WTC11 (cell line): ENCODE measurements at regions not wholly inside any gene's neighbourhood (a gene's known extent, or its start where the extent isn't known, plus 50 kb on each side); places are given as distances from the start of the nearest gene placed in this dataset.

ENCODE experiments used
- ATAC-seq: fragments of 200-7000 bp; cut with Tn5 transposase; 2 replicates; pipeline ENCODE4 v1.10.0; 2021; ENCODE audit warnings: mild to moderate bottlenecking, moderate library complexity
- CTCF ChIA-PET: fragments of 300-600 bp; sonication (Branson Sonifier 250); formaldehyde crosslinking; loops from one replicate; lab custom pipeline; 2021; ENCODE audit warnings: antibody characterized with exemption; lab: Charles Lee
- POLR2A ChIA-PET: fragments of 350-600 bp; sonication (Branson Sonifier 250); formaldehyde crosslinking; loops from one replicate; lab custom pipeline; 2021; ENCODE audit warnings: antibody characterized with exemption; lab: Charles Lee
- DNase-seq: peaks from one replicate; pipeline ENCODE4 v3.0.0; 2021; ENCODE audit warnings: low spot score
- H3K27ac Mint-ChIP-seq: 2 replicates; pipeline ENCODE4 v1.8.0; 2021; ENCODE audit warnings: mixed read lengths
- H3K27me3 Mint-ChIP-seq: 2 replicates; pipeline ENCODE4 v1.8.0; 2021; ENCODE audit warnings: low read depth, mild to moderate bottlenecking, moderate library complexity, mixed read lengths
- H3K36me3 Mint-ChIP-seq: 2 replicates; pipeline ENCODE4 v1.8.0; 2021; ENCODE audit warnings: mixed read lengths
- H3K4me1 Mint-ChIP-seq: 2 replicates; pipeline ENCODE4 v1.8.0; 2022; ENCODE audit warnings: mixed read lengths
- H3K4me3 Mint-ChIP-seq: 2 replicates; pipeline ENCODE4 v1.8.0; 2021; ENCODE audit warnings: mild to moderate bottlenecking, moderate library complexity, mixed read lengths
- H3K9me3 Mint-ChIP-seq: 2 replicates; pipeline ENCODE4 v1.8.0; 2021; ENCODE audit warnings: mixed read lengths
- ATF2 ChIP-seq: sonication (generic); formaldehyde crosslinking; IDR thresholded peaks from 2 replicates; pipeline ENCODE4 v1.8.1; 2022; ENCODE audit warnings: low read depth, missing genetic modification reagents, borderline replicate concordance
- E2F1 ChIP-seq: sonication (generic); formaldehyde crosslinking; IDR thresholded peaks from 2 replicates; pipeline ENCODE4 v1.8.0; 2022; ENCODE audit warnings: mild to moderate bottlenecking, missing genetic modification reagents
- E2F5 ChIP-seq: sonication (generic); formaldehyde crosslinking; IDR thresholded peaks from 2 replicates; pipeline ENCODE4 v1.8.1; 2022; ENCODE audit warnings: mild to moderate bottlenecking, moderate library complexity, missing genetic modification reagents
- GTF2I ChIP-seq: fragments of 250-450 bp; sonication (Bioruptor Pico); conservative IDR thresholded peaks from 2 replicates; pipeline ENCODE4 v1.4.0; 2021; ENCODE audit warnings: mild to moderate bottlenecking
- HMGA2 ChIP-seq: fragments of 250-450 bp; sonication (Bioruptor Pico); IDR thresholded peaks from 2 replicates; pipeline ENCODE4 v1.4.0; 2021; ENCODE audit warnings: mild to moderate bottlenecking, moderate library complexity
- IRF1 ChIP-seq: sonication (generic); formaldehyde crosslinking; IDR thresholded peaks from 2 replicates; pipeline ENCODE4 v1.8.0; 2023; ENCODE audit warnings: missing genetic modification reagents
- MLX ChIP-seq: sonication (generic); formaldehyde crosslinking; IDR thresholded peaks from 2 replicates; pipeline ENCODE4 v1.8.1; 2023; ENCODE audit warnings: mild to moderate bottlenecking, missing genetic modification reagents, moderate library complexity
- MXD4 ChIP-seq: fragments of 250-450 bp; sonication (Bioruptor Pico); IDR thresholded peaks from 2 replicates; pipeline ENCODE4 v1.8.0; 2021; ENCODE audit warnings: mild to moderate bottlenecking, moderate library complexity, borderline replicate concordance
- NFYB ChIP-seq: sonication (generic); formaldehyde crosslinking; conservative IDR thresholded peaks from 2 replicates; pipeline ENCODE4 v1.8.0; 2022; ENCODE audit warnings: low read depth, missing genetic modification reagents
- NR2C2 ChIP-seq: sonication (generic); formaldehyde crosslinking; IDR thresholded peaks from 2 replicates; pipeline ENCODE4 v1.8.0; 2022; ENCODE audit warnings: mild to moderate bottlenecking, missing genetic modification reagents
- RORB ChIP-seq: fragments of 250-450 bp; sonication (Bioruptor Pico); IDR thresholded peaks from 2 replicates; pipeline ENCODE4 v1.9.0; 2021; ENCODE audit warnings: mild to moderate bottlenecking
- STAT6 ChIP-seq: sonication (generic); formaldehyde crosslinking; conservative IDR thresholded peaks from 2 replicates; pipeline ENCODE4 v1.8.1; 2023; ENCODE audit warnings: mild to moderate bottlenecking, low read depth, missing genetic modification reagents, moderate library complexity
- TEAD1 ChIP-seq: sonication (generic); formaldehyde crosslinking; IDR thresholded peaks from 2 replicates; pipeline ENCODE4 v1.8.0; 2022; ENCODE audit warnings: mild to moderate bottlenecking, missing genetic modification reagents
- ZNF232 ChIP-seq: sonication (generic); formaldehyde crosslinking; IDR thresholded peaks from 2 replicates; pipeline ENCODE4 v1.8.0; 2022; ENCODE audit warnings: mild to moderate bottlenecking, missing genetic modification reagents
- ZNF263 ChIP-seq: sonication (generic); formaldehyde crosslinking; IDR thresholded peaks from 2 replicates; pipeline ENCODE4 v1.8.1; 2022; ENCODE audit warnings: low read depth, mild to moderate bottlenecking, moderate library complexity, missing genetic modification reagents
- ZNF317 ChIP-seq: sonication (generic); formaldehyde crosslinking; IDR thresholded peaks from 2 replicates; pipeline ENCODE4 v1.8.1; 2023; ENCODE audit warnings: low read depth, mild to moderate bottlenecking, moderate library complexity, missing genetic modification reagents, borderline replicate concordance
- ZNF416 ChIP-seq: fragments of 250-450 bp; sonication (Bioruptor Pico); IDR thresholded peaks from 2 replicates; pipeline ENCODE4 v1.9.0; 2021; ENCODE audit warnings: mild to moderate bottlenecking, inconsistent platforms
- ZNF425 ChIP-seq: fragments of 250-450 bp; sonication (Bioruptor Pico); conservative IDR thresholded peaks from 2 replicates; pipeline ENCODE4 v1.9.0; 2021; ENCODE audit warnings: mild to moderate bottlenecking
- ZNF512 ChIP-seq: sonication (generic); formaldehyde crosslinking; IDR thresholded peaks from 2 replicates; pipeline ENCODE4 v1.8.1; 2022; ENCODE audit warnings: missing genetic modification reagents, borderline replicate concordance

GRCh38 chr12:78600541-78600940, 264.0 kb upstream of the SYT1 start:
- H3K4me3 Mint-ChIP-seq = no peak overlapping the region

GRCh38 chr12:78611504-78611903, 253.1 kb upstream of the SYT1 start:
- no peaks in the 10 kb centered on the region for H3K4me1 Mint-ChIP-seq
- no peak for TF ChIP-seq ZNF512 (CRISPR knock-in tag)
- H3K27ac Mint-ChIP-seq = no peak overlapping the region
- no peak overlapping the region for H3K4me3 Mint-ChIP-seq
- ChIA-PET POLR2A (no interaction called here), CTCF (no interaction called here)
- DNase-seq (no peak), ATAC-seq (no peak)
- H3K9me3 Mint-ChIP-seq = peaks cover 21% of the 10 kb centered on the region
- H3K27me3 Mint-ChIP-seq = peaks cover 10% of the 10 kb centered on the region
- peaks cover 9% of the 10 kb centered on the region for H3K36me3 Mint-ChIP-seq

More at GRCh38 chr12:78600541-78600940, 264.0 kb upstream of the SYT1 start:
- TF ChIP-seq ZNF416 (CRISPR knock-in tag) (no peak), ZNF425 (CRISPR knock-in tag) (no peak), ZNF232 (CRISPR knock-in tag) (no peak), MXD4 (CRISPR knock-in tag) (no peak), RORB (CRISPR knock-in tag) (no peak), E2F5 (CRISPR knock-in tag) (no peak), NFYB (CRISPR knock-in tag) (no peak), ZNF512 (CRISPR knock-in tag) (no peak), ZNF317 (CRISPR knock-in tag) (no peak), GTF2I (CRISPR knock-in tag) (no peak), E2F1 (no peak), TEAD1 (CRISPR knock-in tag) (no peak)
- DNase-seq (no peak), ATAC-seq (no peak)
- H3K4me1 Mint-ChIP-seq = no peaks in the 10 kb centered on the region
- H3K27ac Mint-ChIP-seq = no peak overlapping the region
- H3K36me3 Mint-ChIP-seq = peaks cover 16% of the 10 kb centered on the region
- peaks cover 31% of the 10 kb centered on the region for H3K9me3 Mint-ChIP-seq
- POLR2A ChIA-PET = no interaction called here
- no peaks in the 10 kb centered on the region; the same call in 1 of the 2 replicates for H3K27me3 Mint-ChIP-seq
- CTCF ChIA-PET = no interaction called here

- peaks cover 10% of the 10 kb centered on the region for H3K27me3 Mint-ChIP-seq
- no peak overlapping the region for H3K4me3 Mint-ChIP-seq
- ATAC-seq (no peak), DNase-seq (no peak)
- H3K4me1 Mint-ChIP-seq = no peaks in the 10 kb centered on the region
- peaks cover 21% of the 10 kb centered on the region for H3K9me3 Mint-ChIP-seq
- ChIA-PET POLR2A (no interaction called here), CTCF (no interaction called here)
- H3K27ac Mint-ChIP-seq = no peak overlapping the region
- peaks cover 9% of the 10 kb centered on the region for H3K36me3 Mint-ChIP-seq
- TF ChIP-seq ZNF263 (CRISPR knock-in tag) (no peak), NFYB (CRISPR knock-in tag) (no peak), IRF1 (CRISPR knock-in tag) (no peak), NR2C2 (CRISPR knock-in tag) (no peak), MLX (CRISPR knock-in tag) (no peak), ATF2 (no peak), HMGA2 (CRISPR knock-in tag) (no peak), STAT6 (CRISPR knock-in tag) (no peak)
Observed at GRCh38 chr12:78612190-78612589, 252.4 kb upstream of the SYT1 start.
